OCI-LY1 (cell line): ENCODE measurements at regions not wholly inside any gene's neighbourhood (a gene's known extent, or its start where the extent isn't known, plus 50 kb on each side); places are given as distances from the start of the nearest gene placed in this dataset.

Experiments used
- H2AFZ ChIP-seq: fragments of 200-600 bp; sonication (generic), shearing (Covaris generic); 2 replicates; pipeline ENCODE4 v1.6.0; 2014; ENCODE audit warnings: antibody characterized with exemption, mild to moderate bottlenecking, low read length
- H3F3A ChIP-seq: fragments of 200-600 bp; sonication (generic), shearing (Covaris generic); 2 replicates; pipeline ENCODE4 v1.6.0; 2014; ENCODE audit warnings: mild to moderate bottlenecking, antibody characterized with exemption, low read length, moderate library complexity; ENCODE audit not compliant: insufficient read depth
- H3K27ac ChIP-seq: fragments of 200-600 bp; sonication (generic); 2 replicates; pipeline ENCODE4 v1.5.1; 2014; ENCODE audit warnings: low read length, mixed run types, mild to moderate bottlenecking, low read depth; ENCODE audit not compliant: poor library complexity, severe bottlenecking
- H3K27me3 ChIP-seq: fragments of 200-600 bp; sonication (generic); 2 replicates; pipeline ENCODE4 v1.6.0; 2014; ENCODE audit warnings: antibody characterized with exemption, mild to moderate bottlenecking, low read length, moderate library complexity; ENCODE audit not compliant: insufficient read depth
- H3K36me3 ChIP-seq: fragments of 200-600 bp; sonication (generic); 2 replicates; pipeline ENCODE4 v1.6.1; 2014; ENCODE audit warnings: mild to moderate bottlenecking, antibody characterized with exemption, low read length, moderate library complexity, mixed read lengths; ENCODE audit not compliant: insufficient read depth
- H3K4me1 ChIP-seq: fragments of 200-600 bp; sonication (generic); 2 replicates; pipeline ENCODE4 v1.5.1; 2014; ENCODE audit warnings: mild to moderate bottlenecking, low read length, moderate library complexity; ENCODE audit not compliant: insufficient read depth, severe bottlenecking
- H3K4me2 ChIP-seq: fragments of 200-600 bp; sonication (generic), shearing (Covaris generic); 2 replicates; pipeline ENCODE4 v1.6.1; 2014; ENCODE audit warnings: low read length
- H3K4me3 ChIP-seq: fragments of 200-600 bp; sonication (generic); 2 replicates; pipeline ENCODE4 v1.5.1; 2014; ENCODE audit warnings: low read length, low read depth, mild to moderate bottlenecking, mixed read lengths; ENCODE audit not compliant: poor library complexity, severe bottlenecking
- H3K79me2 ChIP-seq: fragments of 200-600 bp; shearing (Covaris generic); 2 replicates; pipeline ENCODE4 v1.6.1; 2016; ENCODE audit warnings: mixed run types, low read length, mixed read lengths; ENCODE audit not compliant: insufficient read depth
- H3K9ac ChIP-seq: fragments of 200-600 bp; sonication (generic), shearing (Covaris generic); 2 replicates; pipeline ENCODE4 v1.6.1; 2014; ENCODE audit warnings: mild to moderate bottlenecking, low read length, mixed read lengths
- H3K9me2 ChIP-seq: fragments of 200-600 bp; sonication (generic), shearing (Covaris generic); 2 replicates; pipeline ENCODE4 v1.6.1; 2014; ENCODE audit warnings: low read depth, mild to moderate bottlenecking, low read length, mixed read lengths
- H3K9me3 ChIP-seq: fragments of 200-600 bp; shearing (Covaris generic); 2 replicates; pipeline ENCODE4 v1.6.1; 2014; ENCODE audit warnings: low read length, mixed read lengths
- H4K20me1 ChIP-seq: fragments of 200-600 bp; sonication (generic), shearing (Covaris generic); 2 replicates; pipeline ENCODE4 v1.6.0; 2016; ENCODE audit warnings: mild to moderate bottlenecking, low read length; ENCODE audit not compliant: insufficient read depth
- CTCF ChIP-seq: fragments of 200-600 bp; sonication (generic), shearing (Covaris generic); IDR thresholded peaks from 2 replicates; pipeline ENCODE4 v1.5.1; 2017; ENCODE audit warnings: mild to moderate bottlenecking, antibody characterized with exemption, low read length, moderate library complexity, mixed read lengths
- EZH2 ChIP-seq: fragments of 200-600 bp; sonication (generic), shearing (Covaris generic); IDR thresholded peaks from 2 replicates; pipeline ENCODE4 v1.8.0; 2017; ENCODE audit warnings: borderline replicate concordance, mixed run types, mild to moderate bottlenecking, antibody characterized with exemption, low read length, moderate library complexity, mixed read lengths

GRCh38 chrX:99445336-99445735 is 964.7 kb downstream of the PCDH19 start:
- H3K4me1 ChIP-seq: no peaks in the 10 kb centered on the region
- no peaks in the 10 kb centered on the region for H4K20me1 ChIP-seq
- H3K36me3 ChIP-seq: no peaks in the 10 kb centered on the region
- no peak overlapping the region for H3K27ac ChIP-seq
- no peak overlapping the region for H3K9ac ChIP-seq
- no peaks in the 10 kb centered on the region for H3F3A ChIP-seq
- no peak for TF ChIP-seq CTCF
- TF ChIP-seq EZH2: no peak
- H2AFZ ChIP-seq: no peak overlapping the region
- H3K9me3 ChIP-seq: no peaks in the 10 kb centered on the region
- no peak overlapping the region for H3K4me3 ChIP-seq
- no peaks in the 10 kb centered on the region for H3K79me2 ChIP-seq
- H3K4me2 ChIP-seq: no peak overlapping the region
- H3K27me3 ChIP-seq: no peaks in the 10 kb centered on the region
- H3K9me2 ChIP-seq: no peaks in the 10 kb centered on the region

DNA sequence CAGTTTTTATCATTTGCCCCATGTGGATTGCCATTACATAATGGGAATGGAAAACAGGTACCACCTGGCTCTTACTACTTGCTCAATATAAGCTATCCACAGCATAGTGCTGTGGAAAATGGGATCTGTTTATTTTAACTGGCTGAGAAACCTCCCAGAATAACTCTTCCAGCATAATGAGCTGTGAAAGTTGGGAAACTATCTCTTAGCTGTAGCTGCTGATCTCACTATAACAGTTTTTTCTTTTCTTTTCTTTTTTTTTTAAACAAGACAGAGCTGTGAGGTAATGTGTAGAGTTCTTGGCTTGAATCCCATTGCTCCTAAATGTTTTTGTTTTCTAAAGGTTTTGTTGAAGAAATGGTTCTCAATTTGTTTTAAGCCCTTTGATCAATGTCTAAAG is 988.3 kb downstream of the PCDH19 start:
- H3K27me3 ChIP-seq: no peaks in the 10 kb centered on the region
- H3F3A ChIP-seq: no peaks in the 10 kb centered on the region
- no peak overlapping the region for H2AFZ ChIP-seq
- TF ChIP-seq CTCF (no peak), EZH2 (no peak)
- H3K36me3 ChIP-seq: no peaks in the 10 kb centered on the region
- no peaks in the 10 kb centered on the region for H4K20me1 ChIP-seq
- H3K27ac ChIP-seq: no peak overlapping the region
- H3K4me2 ChIP-seq: no peak overlapping the region
- no peaks in the 10 kb centered on the region for H3K79me2 ChIP-seq
- H3K9ac ChIP-seq: no peak overlapping the region
- no peak overlapping the region for H3K4me3 ChIP-seq
- H3K9me3 ChIP-seq: no peaks in the 10 kb centered on the region
- no peaks in the 10 kb centered on the region for H3K4me1 ChIP-seq
- no peaks in the 10 kb centered on the region for H3K9me2 ChIP-seq

DNA sequence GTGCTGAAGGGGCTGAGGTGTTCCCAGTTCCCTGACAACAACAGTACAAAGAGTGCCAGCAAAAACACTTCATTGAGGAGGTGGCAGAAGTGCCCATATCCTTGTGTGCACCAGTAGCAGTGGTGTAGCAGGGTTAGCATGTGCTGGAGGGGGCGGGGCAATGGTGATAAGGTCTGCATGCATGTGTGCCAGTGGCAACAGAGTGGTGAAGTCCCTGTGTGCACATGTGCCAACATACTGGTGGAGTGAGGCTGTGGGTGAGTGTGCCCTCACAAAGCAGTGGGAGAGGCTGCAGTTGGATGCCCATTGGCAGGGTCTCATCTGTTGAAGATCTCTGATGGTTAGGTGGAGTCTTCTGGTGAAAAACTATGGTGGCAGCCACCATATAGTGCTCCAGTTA is 994.6 kb downstream of the PCDH19 start:
- H3K4me1 ChIP-seq: no peaks in the 10 kb centered on the region
- H2AFZ ChIP-seq: no peak overlapping the region
- H4K20me1 ChIP-seq: no peaks in the 10 kb centered on the region
- no peak for TF ChIP-seq EZH2
- TF ChIP-seq CTCF: no peak
- H3K27me3 ChIP-seq: no peaks in the 10 kb centered on the region
- H3K9ac ChIP-seq: no peak overlapping the region
- no peak overlapping the region for H3K4me2 ChIP-seq
- H3F3A ChIP-seq: no peaks in the 10 kb centered on the region
- H3K36me3 ChIP-seq: no peaks in the 10 kb centered on the region
- no peaks in the 10 kb centered on the region for H3K9me3 ChIP-seq
- no peaks in the 10 kb centered on the region for H3K9me2 ChIP-seq
- no peaks in the 10 kb centered on the region for H3K79me2 ChIP-seq
- no peak overlapping the region for H3K4me3 ChIP-seq
- no peak overlapping the region for H3K27ac ChIP-seq
